OCI-LY3 (cell line): ENCODE measurements at regions not wholly inside any gene's neighbourhood (a gene's known extent, or its start where the extent isn't known, plus 50 kb on each side); places are given as distances from the start of the nearest gene placed in this dataset.
"Not testable (repeated sequence)": the region's sequence is repeated elsewhere in the genome, so short reads cannot be mapped to it uniquely, and the experiment has no call there.

ENCODE experiments used
- H2AFZ ChIP-seq: fragments of 200-600, 300-600 bp; shearing (Covaris generic); 2 replicates; pipeline ENCODE4 v1.6.0; 2014; ENCODE audit warnings: antibody characterized with exemption, low read depth, low read length
- H3K27ac ChIP-seq: fragments of 200-600, 300-600 bp; sonication (generic); 2 replicates; pipeline ENCODE4 v1.5.1; 2014; ENCODE audit warnings: mild to moderate bottlenecking, low read length, moderate library complexity, mixed read lengths
- H3K27me3 ChIP-seq: fragments of 200-600, 300-600 bp; sonication (generic); 2 replicates; pipeline ENCODE4 v1.6.1; 2014; ENCODE audit warnings: low read depth, low read length, mixed read lengths
- H3K36me3 ChIP-seq: fragments of 200-600, 300-600 bp; sonication (generic); replicated peaks from 2 replicates; pipeline ENCODE3; 2014; ENCODE audit warnings: low read depth, low read length, mixed read lengths
- H3K4me1 ChIP-seq: fragments of 300-600, 200-600 bp; sonication (generic); 2 replicates; pipeline ENCODE4 v1.6.1; 2014; ENCODE audit warnings: low read length, mixed read lengths
- H3K4me2 ChIP-seq: fragments of 200-600, 300-600 bp; sonication (generic); 2 replicates; pipeline ENCODE4 v1.6.1; 2014; ENCODE audit warnings: low read length, mixed read lengths
- H3K4me3 ChIP-seq: fragments of 300-600, 200-600 bp; sonication (generic); 2 replicates; pipeline ENCODE4 v1.5.1; 2014; ENCODE audit warnings: antibody characterized with exemption, mild to moderate bottlenecking, low read length, moderate library complexity
- H3K79me2 ChIP-seq: fragments of 300-600, 200-600 bp; shearing (Covaris generic); 2 replicates; pipeline ENCODE4 v1.6.1; 2014; ENCODE audit warnings: mild to moderate bottlenecking, low read length, mixed read lengths
- H3K9ac ChIP-seq: fragments of 300-600, 200-600 bp; shearing (Covaris generic); 2 replicates; pipeline ENCODE4 v1.6.0; 2014; ENCODE audit warnings: mild to moderate bottlenecking, low read length, moderate library complexity
- H3K9me3 ChIP-seq: fragments of 200-600, 300-600 bp; shearing (Covaris generic); 2 replicates; pipeline ENCODE4 v1.6.1; 2014; ENCODE audit warnings: low read length, mixed read lengths; ENCODE audit not compliant: insufficient read depth
- H4K20me1 ChIP-seq: fragments of 200-600, 300-600 bp; sonication (generic); 2 replicates; pipeline ENCODE4 v1.6.1; 2016; ENCODE audit warnings: low read length, mixed read lengths; ENCODE audit not compliant: insufficient read depth
- CTCF ChIP-seq: fragments of 200-600, 300-600 bp; sonication (generic); IDR thresholded peaks from 2 replicates; pipeline ENCODE4 v1.5.1; 2014; ENCODE audit warnings: antibody characterized with exemption, low read length, low read depth
- EZH2phosphoT487 ChIP-seq: fragments of 200-600 bp; shearing (Covaris generic); IDR thresholded peaks from 2 replicates; pipeline ENCODE4 v1.6.1; 2018; ENCODE audit warnings: antibody characterized with exemption, mixed run types, low read depth

- Histone ChIP-seq H3K4me3 (no peak overlapping the region), H3K79me2 (no peaks in the 10 kb centered on the region), H3K4me2 (no peak overlapping the region), H3K9ac (no peak overlapping the region), H3K27me3 (peaks cover 3% of the 10 kb centered on the region; the same call in 1 of the 2 replicates), H2AFZ (no peak overlapping the region), H4K20me1 (no peaks in the 10 kb centered on the region), H3K4me1 (no peaks in the 10 kb centered on the region), H3K36me3 (no peaks in the 10 kb centered on the region), H3K27ac (no peak overlapping the region), H3K9me3 (no peaks in the 10 kb centered on the region)
- TF ChIP-seq EZH2phosphoT487 (no peak), CTCF (no peak)
Observed at GRCh38 chr2:224171226-224171625, 132.1 kb upstream of the SERPINE2 start.

GRCh38 chr2:224169847-224170246 is 130.8 kb upstream of the SERPINE2 start:
- no peaks in the 10 kb centered on the region for H3K9me3 ChIP-seq
- peaks cover 11% of the 10 kb centered on the region; the same call in 1 of the 2 replicates for H3K27me3 ChIP-seq
- H3K79me2 ChIP-seq: no peaks in the 10 kb centered on the region
- H2AFZ ChIP-seq: no peak overlapping the region
- no peaks in the 10 kb centered on the region for H4K20me1 ChIP-seq
- peaks cover 6% of the 10 kb centered on the region for H3K4me1 ChIP-seq
- no peak overlapping the region for H3K4me2 ChIP-seq
- no peak overlapping the region for H3K4me3 ChIP-seq
- no peak for TF ChIP-seq CTCF
- no peak for TF ChIP-seq EZH2phosphoT487
- no peak overlapping the region for H3K27ac ChIP-seq
- no peak overlapping the region for H3K9ac ChIP-seq
- H3K36me3 ChIP-seq: no peaks in the 10 kb centered on the region

- H3K4me1 ChIP-seq, H2AFZ ChIP-seq, H3K79me2 ChIP-seq, H3K27ac ChIP-seq, H4K20me1 ChIP-seq, H3K9me3 ChIP-seq, H3K4me3 ChIP-seq, H3K36me3 ChIP-seq, H3K4me2 ChIP-seq, H3K9ac ChIP-seq: not testable (repeated sequence)
- H3K27me3 ChIP-seq: peaks cover 10% of the 10 kb centered on the region; the same call in 1 of the 2 replicates
Observed at GRCh38 chr2:224167781-224168180, 128.7 kb upstream of the SERPINE2 start.

- Histone ChIP-seq H3K36me3 (no peaks in the 10 kb centered on the region), H3K79me2 (no peaks in the 10 kb centered on the region), H3K4me1 (peaks cover 6% of the 10 kb centered on the region), H3K4me3 (no peak overlapping the region), H3K27ac (no peak overlapping the region), H3K9me3 (no peaks in the 10 kb centered on the region), H3K4me2 (no peak overlapping the region), H3K9ac (no peak overlapping the region), H2AFZ (no peak overlapping the region), H4K20me1 (no peaks in the 10 kb centered on the region), H3K27me3 (peaks cover 10% of the 10 kb centered on the region; the same call in 1 of the 2 replicates)
- no peak for TF ChIP-seq CTCF
- TF ChIP-seq EZH2phosphoT487: no peak
Observed at GRCh38 chr2:224166654-224167053, 127.6 kb upstream of the SERPINE2 start.

- Histone ChIP-seq H4K20me1 (no peaks in the 10 kb centered on the region), H3K4me3 (no peak overlapping the region), H3K27me3 (peaks cover 10% of the 10 kb centered on the region; the same call in 1 of the 2 replicates), H3K4me2 (no peak overlapping the region), H3K9ac (no peak overlapping the region), H3K27ac (no peak overlapping the region), H3K4me1 (peaks cover 6% of the 10 kb centered on the region), H3K79me2 (no peaks in the 10 kb centered on the region), H2AFZ (no peak overlapping the region), H3K36me3 (no peaks in the 10 kb centered on the region), H3K9me3 (no peaks in the 10 kb centered on the region)
- TF ChIP-seq CTCF: no peak
- no peak for TF ChIP-seq EZH2phosphoT487
Observed at GRCh38 chr2:224165901-224166319, 126.8 kb upstream of the SERPINE2 start.
